AG04450 (cell line): ENCODE measurements at regions not wholly inside any gene's neighbourhood (a gene's known extent, or its start where the extent isn't known, plus 50 kb on each side); places are given as distances from the start of the nearest gene placed in this dataset.

Source experiments
- CTCF ChIA-PET: fragments of 300-600, 350-600 bp; formaldehyde crosslinking; extraction: SDS; loops from one replicate; lab custom pipeline; 2022; ENCODE audit warnings: antibody characterized with exemption, inconsistent platforms; lab: Charles Lee
- POLR2A ChIA-PET: fragments of 350-600 bp; formaldehyde crosslinking; extraction: SDS; loops from one replicate; lab custom pipeline; 2021; ENCODE audit warnings: antibody characterized with exemption, inconsistent platforms; lab: Yijun Ruan, JAX
- DNase-seq: peaks from one replicate; pipeline ENCODE4 v3.0.0-alpha.2; 2011; ENCODE audit warnings: low read depth, low spot score
- H3K27ac ChIP-seq: one replicate; pipeline ENCODE4 v1.5.1; 2012; ENCODE audit warnings: low read depth, low read length, control low read depth
- H3K27me3 ChIP-seq: one replicate; pipeline ENCODE4 v1.6.0; 2012; ENCODE audit warnings: low read length; ENCODE audit not compliant: control insufficient read depth, insufficient read depth
- H3K4me3 ChIP-seq: 2 replicates; pipeline ENCODE4 v1.5.1; 2011; ENCODE audit warnings: mild to moderate bottlenecking, low read depth, low read length, control low read depth
- H3K9me3 ChIP-seq: 2 replicates; pipeline ENCODE4 v1.5.1; 2012; ENCODE audit warnings: low read length; ENCODE audit not compliant: control insufficient read depth, insufficient read depth
- TF ChIP-seq, protein P1 (sequence below): IDR thresholded peaks from 2 replicates; pipeline ENCODE4 v1.5.1; 2011; ENCODE audit warnings: low read depth, low read length, control low read depth, inconsistent platforms

- ChIA-PET POLR2A (no interaction called here), CTCF (interaction anchor here (0.6 kb wide), 1 partner anchor 30 kb away, joined by 3 read pairs; no protein-coding TSS in a partner anchor)
- no peaks in the 10 kb centered on the region for H3K27me3 ChIP-seq
- TF ChIP-seq, protein P1, sequence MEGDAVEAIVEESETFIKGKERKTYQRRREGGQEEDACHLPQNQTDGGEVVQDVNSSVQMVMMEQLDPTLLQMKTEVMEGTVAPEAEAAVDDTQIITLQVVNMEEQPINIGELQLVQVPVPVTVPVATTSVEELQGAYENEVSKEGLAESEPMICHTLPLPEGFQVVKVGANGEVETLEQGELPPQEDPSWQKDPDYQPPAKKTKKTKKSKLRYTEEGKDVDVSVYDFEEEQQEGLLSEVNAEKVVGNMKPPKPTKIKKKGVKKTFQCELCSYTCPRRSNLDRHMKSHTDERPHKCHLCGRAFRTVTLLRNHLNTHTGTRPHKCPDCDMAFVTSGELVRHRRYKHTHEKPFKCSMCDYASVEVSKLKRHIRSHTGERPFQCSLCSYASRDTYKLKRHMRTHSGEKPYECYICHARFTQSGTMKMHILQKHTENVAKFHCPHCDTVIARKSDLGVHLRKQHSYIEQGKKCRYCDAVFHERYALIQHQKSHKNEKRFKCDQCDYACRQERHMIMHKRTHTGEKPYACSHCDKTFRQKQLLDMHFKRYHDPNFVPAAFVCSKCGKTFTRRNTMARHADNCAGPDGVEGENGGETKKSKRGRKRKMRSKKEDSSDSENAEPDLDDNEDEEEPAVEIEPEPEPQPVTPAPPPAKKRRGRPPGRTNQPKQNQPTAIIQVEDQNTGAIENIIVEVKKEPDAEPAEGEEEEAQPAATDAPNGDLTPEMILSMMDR = no peak
- no peak overlapping the region for H3K4me3 ChIP-seq
- H3K9me3 ChIP-seq = no peaks in the 10 kb centered on the region
- no peak for DNase-seq
- no peak overlapping the region for H3K27ac ChIP-seq
Measured at GRCh38 chrX:22378296-22378695, 105.6 kb downstream of the CBLL2 start.

DNA sequence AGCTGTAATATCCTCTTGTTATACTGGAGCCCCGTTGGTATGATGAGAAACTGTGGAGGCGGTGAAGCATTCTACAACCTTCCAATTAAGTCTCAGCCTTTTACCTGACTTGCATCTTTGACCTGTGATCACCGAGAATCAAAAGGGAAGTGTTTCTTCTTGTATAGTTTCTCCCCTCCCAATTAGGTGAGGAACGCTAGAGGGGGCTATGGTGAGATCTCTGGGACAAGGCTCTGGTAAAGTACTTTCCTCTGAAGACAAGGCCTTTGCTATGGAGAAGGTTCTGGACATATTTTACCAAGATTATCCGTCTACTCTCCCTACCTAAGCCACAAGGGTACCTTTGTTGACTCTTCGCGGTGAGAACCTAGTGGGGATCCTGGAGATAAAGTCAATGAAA is 111.3 kb downstream of the CBLL2 start:
- Histone ChIP-seq H3K27ac (no peak overlapping the region), H3K4me3 (no peak overlapping the region), H3K27me3 (no peaks in the 10 kb centered on the region), H3K9me3 (no peaks in the 10 kb centered on the region)
- DNase-seq = no peak
- TF ChIP-seq, protein P1 = no peak
- CTCF ChIA-PET = no interaction called here
- POLR2A ChIA-PET = no interaction called here

GRCh38 chrX:22389556-22390179 is 117.0 kb downstream of the CBLL2 start:
- Histone ChIP-seq H3K9me3 (no peaks in the 10 kb centered on the region), H3K27ac (peak overlapping the region; percentile 21), H3K4me3 (no peak overlapping the region), H3K27me3 (no peaks in the 10 kb centered on the region)
- TF ChIP-seq, protein P1 = no peak
- CTCF ChIA-PET = no interaction called here
- DNase-seq = peak; percentile 30
- POLR2A ChIA-PET = no interaction called here

DNA sequence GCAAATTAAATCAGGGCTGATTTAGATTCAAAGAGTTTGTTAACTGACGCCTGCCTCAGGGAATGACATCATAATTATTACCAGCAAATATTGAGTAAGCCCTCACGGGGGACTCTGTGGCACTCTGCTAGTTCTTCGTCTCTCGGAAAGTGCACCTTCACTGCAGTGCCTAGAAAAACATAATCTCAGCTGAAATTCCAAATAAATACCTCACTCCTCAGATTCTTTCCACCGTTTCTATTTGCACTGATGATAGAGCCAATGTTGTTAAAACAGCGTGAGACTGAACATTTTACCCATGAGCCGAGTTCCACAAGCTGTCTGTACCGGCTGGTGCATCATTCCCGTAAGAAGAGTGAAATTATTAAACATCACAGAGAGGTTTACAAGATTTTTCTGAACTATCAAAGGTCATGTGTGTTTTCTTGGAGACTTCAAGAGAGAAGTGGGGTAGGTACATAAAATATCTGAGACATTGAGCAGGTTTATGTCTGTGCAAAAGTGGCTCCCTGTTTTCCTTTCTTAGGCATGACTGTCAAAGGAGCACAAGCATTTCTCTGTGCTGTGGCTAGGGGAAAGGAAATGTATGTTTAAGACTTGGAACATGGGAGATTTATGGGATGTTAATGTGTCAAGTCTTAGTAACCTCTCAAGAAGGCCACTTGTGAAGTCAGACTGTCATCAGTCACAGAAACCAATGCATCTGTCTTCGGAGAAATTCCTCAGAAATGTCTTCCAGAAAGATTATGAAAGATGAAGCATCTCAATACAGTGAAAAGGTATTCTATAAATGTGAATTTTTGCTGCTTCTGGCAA is 119.6 kb downstream of the CBLL2 start:
- POLR2A ChIA-PET = no interaction called here
- Histone ChIP-seq H3K9me3 (no peaks in the 10 kb centered on the region), H3K27ac (no peak overlapping the region), H3K4me3 (no peak overlapping the region), H3K27me3 (no peaks in the 10 kb centered on the region)
- DNase-seq = no peak
- TF ChIP-seq, protein P1 = no peak
- CTCF ChIA-PET = interaction anchor here (0.6 kb wide), 1 partner anchor 1043 kb away, joined by 3 read pairs; no protein-coding TSS in a partner anchor

- CTCF ChIA-PET = interaction anchor here (0.8 kb wide), 1 partner anchor 1232 kb away, joined by 3 read pairs; no protein-coding TSS in a partner anchor
- TF ChIP-seq, protein P1 = no peak
- no peak for DNase-seq
Measured at GRCh38 chrX:22395372-22395771, 122.7 kb downstream of the CBLL2 start.

More at GRCh38 chrX:22395372-22395771, 122.7 kb downstream of the CBLL2 start:
- no peak overlapping the region for H3K27ac ChIP-seq
- no peaks in the 10 kb centered on the region for H3K27me3 ChIP-seq
- H3K4me3 ChIP-seq = no peak overlapping the region
- H3K9me3 ChIP-seq = no peaks in the 10 kb centered on the region
- POLR2A ChIA-PET = no interaction called here
